ENCODE measurements at regions not wholly inside any gene's neighbourhood (a gene's known extent, or its start where the extent isn't known, plus 50 kb on each side); places are given as distances from the start of the nearest gene placed in this dataset.

DNA sequence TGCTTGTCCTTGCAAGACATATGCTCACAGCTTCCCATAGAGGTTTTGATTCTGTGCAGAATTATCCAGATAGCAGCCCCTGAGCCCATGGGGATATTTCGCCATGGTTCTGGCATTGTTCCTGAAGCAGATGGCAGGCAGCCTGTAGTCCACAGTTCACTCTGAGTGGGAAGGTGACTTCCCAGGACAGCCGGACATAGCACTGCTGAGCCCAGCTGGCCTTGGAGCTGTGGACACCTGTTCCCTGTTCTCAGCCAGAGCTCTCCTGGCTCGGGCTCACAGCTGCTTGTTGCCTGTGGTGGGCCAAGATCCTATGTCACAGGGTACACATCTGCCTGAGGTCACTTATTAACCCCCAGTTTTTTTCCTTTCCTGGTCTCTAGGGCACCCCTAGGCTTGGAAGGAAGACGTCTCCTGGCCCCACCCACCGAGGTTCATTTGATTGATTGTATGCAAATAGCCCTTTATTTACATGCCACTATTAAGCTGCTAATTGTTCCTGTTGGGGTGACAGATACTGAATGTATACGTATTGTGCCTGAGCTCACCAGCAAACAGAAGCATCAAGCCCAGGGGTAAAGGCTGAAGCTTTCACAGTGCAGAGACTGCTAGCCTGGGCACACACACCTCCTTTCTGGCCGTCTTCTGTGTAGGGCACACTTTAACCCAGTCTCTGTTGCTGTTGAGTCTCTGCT, 96.6 kb upstream of the DMRT1 start:
- Histone ChIP-seq H3K36me3 (peaks cover 0 to 63% (median 24%) of the 10 kb centered on the region in 11 experiments; a peak in 19 of 22 replicates), H3K4me3 (no peak overlapping the region), H4K20me1 (no peaks in the 10 kb centered on the region), H3K27ac (peak overlapping the region in 2 of 11 experiments; percentile 5 to 31; a peak in 3 of 22 replicates), H3K9ac (no peak overlapping the region), H3K27me3 (no peaks in the 10 kb centered on the region), H3K4me1 (peaks cover 15 to 70% (median 51%) of the 10 kb centered on the region in 10 experiments), H3K4me2 (peak overlapping the region in 8 of 11 experiments; percentile 29 to 54 (median 34); a peak in 10 of 22 replicates), H3K9me3 (replicated peaks in 1 of 11) (no peaks in the 10 kb centered on the region)
- TF ChIP-seq Cebpa-rat (IDR thresholded peaks at IDR 0.05) = no peak

DNA sequence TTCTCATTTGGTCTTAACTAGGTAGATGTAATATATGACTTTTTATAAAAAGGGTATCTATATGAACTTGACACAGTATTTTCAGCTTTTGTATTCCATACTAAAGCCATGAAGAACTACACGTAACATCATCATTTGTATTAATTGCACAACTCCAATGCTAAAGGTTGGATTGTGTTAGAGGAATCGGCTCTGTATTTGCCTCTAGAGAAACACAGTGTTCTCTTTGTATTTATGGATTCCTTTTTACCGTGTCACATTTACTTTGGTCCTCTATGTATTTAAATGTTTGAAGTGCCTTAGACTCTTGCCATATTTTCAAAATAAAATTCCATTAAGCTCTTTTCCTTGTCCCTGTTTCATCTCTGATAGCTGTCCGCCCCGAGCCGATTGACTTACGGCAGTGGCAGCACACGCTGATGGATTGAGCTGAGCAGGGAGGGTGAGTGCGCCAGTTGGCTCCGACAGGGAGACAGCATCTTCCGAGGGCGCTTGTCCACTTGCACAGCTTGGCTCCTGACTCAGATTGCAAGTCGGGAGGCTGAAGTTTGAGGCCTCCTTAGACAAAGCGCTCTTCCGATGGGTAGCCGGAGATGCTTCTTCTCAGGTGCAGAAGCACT, 95.6 kb upstream of the DMRT1 start:
- no peak for TF ChIP-seq Cebpa-rat (IDR thresholded peaks at IDR 0.05)
- Histone ChIP-seq H3K9ac (no peak overlapping the region), H3K36me3 (peaks cover 0 to 54% (median 15%) of the 10 kb centered on the region in 11 experiments; a peak in 18 of 22 replicates)

DNA sequence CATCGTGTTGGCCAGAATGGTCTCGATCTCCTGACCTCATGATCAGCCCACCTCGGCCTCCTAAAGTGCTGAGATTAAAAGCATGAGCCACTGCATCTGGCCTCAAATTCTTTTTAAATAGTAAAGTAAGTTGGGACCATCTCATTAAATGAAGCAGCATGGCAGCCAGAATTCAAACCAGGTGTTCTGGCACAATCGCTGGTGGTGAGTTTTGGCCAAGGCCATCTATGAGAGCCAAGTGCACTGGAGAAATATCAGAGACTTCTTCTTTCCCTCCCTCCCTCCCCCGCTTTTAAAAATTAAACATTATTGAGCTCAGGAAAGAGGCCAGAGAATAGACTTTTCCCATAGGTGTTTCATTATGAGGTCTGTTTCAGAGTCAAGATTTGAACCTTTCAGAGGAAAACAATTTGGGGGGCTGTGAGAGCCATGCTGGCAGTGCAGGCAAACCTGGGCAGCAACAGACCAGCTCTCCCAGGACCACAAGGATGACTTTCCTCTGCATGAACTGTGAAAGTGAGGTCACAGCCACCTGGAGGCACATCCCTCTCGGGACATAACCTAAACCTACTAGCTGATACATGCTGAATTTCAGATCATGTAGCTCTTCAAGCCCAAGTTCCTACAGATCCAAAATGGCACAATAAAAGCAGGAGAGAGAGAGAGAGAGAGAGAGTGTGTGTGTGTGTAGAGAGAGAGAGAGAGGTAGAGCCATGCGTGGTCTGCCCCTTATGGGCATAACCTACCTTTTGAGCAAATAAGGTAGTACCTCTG, 94.6 kb upstream of the DMRT1 start:
- Histone ChIP-seq H3K4me2 (peak overlapping the region in 9 of 11 experiments; percentile 15 to 94 (median 68); a peak in 14 of 22 replicates), H3K27ac (no peak overlapping the region), H3K4me1 (peaks cover 34 to 89% (median 70%) of the 10 kb centered on the region in 10 experiments), H3K9ac (no peak overlapping the region), H3K4me3 (no peak overlapping the region), H4K20me1 (no peaks in the 10 kb centered on the region), H3K27me3 (no peaks in the 10 kb centered on the region), H3K9me3 (replicated peaks in 1 of 11) (no peaks in the 10 kb centered on the region), H3K36me3 (peaks cover 0 to 48% (median 13%) of the 10 kb centered on the region in 11 experiments; a peak in 17 of 22 replicates)
- no peak for TF ChIP-seq Cebpa-rat (IDR thresholded peaks at IDR 0.05)

More for the DNA sequence above, 95.6 kb upstream of the DMRT1 start:
- H3K4me3 ChIP-seq = no peak overlapping the region
- peak overlapping the region in 5 of 11 experiments; percentile 30 to 68 (median 34); a peak in 7 of 22 replicates for H3K4me2 ChIP-seq
- no peak overlapping the region; a peak in 1 of 22 replicates for H3K27ac ChIP-seq
- H3K9me3 ChIP-seq (replicated peaks in 1 of 11) = no peaks in the 10 kb centered on the region
- peaks cover 24 to 79% (median 60%) of the 10 kb centered on the region in 10 experiments for H3K4me1 ChIP-seq
- no peaks in the 10 kb centered on the region for H3K27me3 ChIP-seq
- no peaks in the 10 kb centered on the region for H4K20me1 ChIP-seq

DNA sequence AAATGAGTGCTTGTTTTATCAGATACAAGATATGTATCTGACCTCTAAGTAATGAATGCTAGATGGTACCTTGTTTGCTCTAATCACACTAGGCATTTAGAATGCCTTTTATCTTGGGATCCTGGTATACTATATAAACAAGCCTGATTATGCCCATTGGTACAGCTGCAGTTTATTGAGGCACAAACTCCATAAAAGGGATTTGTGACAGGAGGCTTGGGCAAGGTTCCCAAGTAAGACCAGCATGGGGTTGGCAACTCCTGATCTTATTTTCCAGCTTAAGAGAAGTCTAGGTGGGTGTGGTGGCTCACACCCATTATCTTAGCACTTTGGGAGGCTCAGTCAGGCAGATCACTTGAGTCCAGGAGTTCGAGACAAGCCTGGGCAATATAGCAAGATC, 93.9 kb upstream of the DMRT1 start:
- no peaks in the 10 kb centered on the region for H3K27me3 ChIP-seq
- no peaks in the 10 kb centered on the region for H4K20me1 ChIP-seq
- no peaks in the 10 kb centered on the region for H3K9me3 ChIP-seq (replicated peaks in 1 of 11)
- peak overlapping the region in 2 of 10 experiments; percentile 41 to 47; a peak in 2 of 20 replicates for H3K4me3 ChIP-seq
- peaks cover 0 to 40% (median 6%) of the 10 kb centered on the region in 11 experiments; a peak in 12 of 22 replicates for H3K36me3 ChIP-seq
- peaks cover 41 to 96% (median 77%) of the 10 kb centered on the region in 10 experiments for H3K4me1 ChIP-seq
- TF ChIP-seq Cebpa-rat (IDR thresholded peaks at IDR 0.05) = no peak
- no peak overlapping the region for H3K9ac ChIP-seq
- peak overlapping the region in 1 of 11 experiments; percentile 15; a peak in 1 of 22 replicates for H3K27ac ChIP-seq
- H3K4me2 ChIP-seq = peak overlapping the region in 8 of 11 experiments; percentile 32 to 94 (median 84); a peak in 14 of 22 replicates

DNA sequence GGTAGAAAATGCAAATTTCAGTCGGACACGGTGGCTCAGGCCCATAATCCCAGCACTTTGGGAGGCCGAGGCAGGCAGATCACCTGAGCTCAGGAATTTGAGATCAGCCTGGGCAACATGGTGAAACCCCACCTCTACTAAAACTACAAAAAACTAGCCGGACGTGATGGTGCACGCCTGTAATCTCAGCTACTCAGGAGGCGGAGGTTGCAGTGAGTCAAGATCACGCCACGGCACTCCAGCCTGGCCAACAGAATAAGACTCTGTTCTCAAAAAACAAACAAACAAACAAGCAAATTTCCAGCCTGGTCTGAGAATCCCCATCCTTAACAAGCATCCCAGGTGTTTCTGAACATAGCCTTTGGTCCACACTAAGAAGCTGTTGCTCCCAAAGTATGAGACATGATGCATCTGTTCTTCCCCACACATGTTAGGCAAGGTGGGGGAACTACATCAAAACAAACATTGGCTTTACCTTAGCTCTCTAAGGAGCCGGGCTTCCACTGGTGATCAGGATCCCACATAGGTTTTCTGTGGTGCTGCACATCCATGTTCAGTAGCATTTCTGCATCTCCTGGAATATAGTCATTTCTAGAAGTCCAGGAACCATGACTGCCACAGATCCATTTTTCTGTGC, 92.5 kb upstream of the DMRT1 start:
- peaks cover 0 to 26% (median 4%) of the 10 kb centered on the region in 11 experiments; a peak in 7 of 22 replicates for H3K36me3 ChIP-seq
- peak overlapping the region in 8 of 11 experiments; percentile 18 to 63 (median 36); a peak in 14 of 22 replicates for H3K27ac ChIP-seq
- peak overlapping the region in 7 of 11 experiments; percentile 4 to 61 (median 33); a peak in 9 of 22 replicates for H3K9ac ChIP-seq
- no peak for TF ChIP-seq Cebpa-rat (IDR thresholded peaks at IDR 0.05)
- H3K27me3 ChIP-seq = no peaks in the 10 kb centered on the region
- peak overlapping the region in 5 of 10 experiments; percentile 29 to 47 (median 41); a peak in 8 of 20 replicates for H3K4me3 ChIP-seq
- peak overlapping the region; percentile 68 to 94 (median 88) for H3K4me2 ChIP-seq
- H3K9me3 ChIP-seq (replicated peaks in 1 of 11) = no peaks in the 10 kb centered on the region
- H3K4me1 ChIP-seq = peaks cover 51 to 98% (median 87%) of the 10 kb centered on the region in 10 experiments
- no peaks in the 10 kb centered on the region for H4K20me1 ChIP-seq

DNA sequence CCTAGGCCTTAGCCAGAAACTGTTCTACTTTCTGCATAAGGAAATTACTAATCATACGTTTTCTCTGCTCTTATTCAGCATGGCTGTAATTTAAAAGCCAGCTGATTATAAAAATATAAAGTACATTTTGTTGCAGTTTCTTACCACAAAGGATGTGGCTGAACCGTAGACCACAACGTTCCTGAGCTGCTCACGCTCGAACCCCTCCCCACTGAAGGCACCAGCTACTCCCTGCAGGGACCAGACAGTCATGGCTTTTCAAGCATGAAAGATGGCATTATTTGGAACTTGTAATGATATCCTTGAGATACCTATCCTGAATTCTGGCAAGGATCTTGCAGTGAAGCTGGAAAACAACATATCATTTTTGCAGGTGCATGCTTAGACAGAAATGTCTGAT, 91.8 kb upstream of the DMRT1 start:
- Histone ChIP-seq H3K36me3 (peaks cover 0 to 20% (median 3%) of the 10 kb centered on the region in 11 experiments; a peak in 6 of 22 replicates), H3K9me3 (replicated peaks in 1 of 11) (no peaks in the 10 kb centered on the region), H3K9ac (peak overlapping the region in 6 of 11 experiments; percentile 4 to 61 (median 44); a peak in 6 of 22 replicates), H4K20me1 (no peaks in the 10 kb centered on the region), H3K27me3 (no peaks in the 10 kb centered on the region), H3K27ac (peak overlapping the region in 7 of 11 experiments; percentile 4 to 63 (median 51); a peak in 10 of 22 replicates), H3K4me2 (peak overlapping the region; percentile 68 to 94 (median 88)), H3K4me1 (peaks cover 58 to 98% (median 90%) of the 10 kb centered on the region in 10 experiments), H3K4me3 (peak overlapping the region in 8 of 10 experiments; percentile 3 to 47 (median 22); a peak in 9 of 20 replicates)
- TF ChIP-seq Cebpa-rat (IDR thresholded peaks at IDR 0.05) = no peak

DNA sequence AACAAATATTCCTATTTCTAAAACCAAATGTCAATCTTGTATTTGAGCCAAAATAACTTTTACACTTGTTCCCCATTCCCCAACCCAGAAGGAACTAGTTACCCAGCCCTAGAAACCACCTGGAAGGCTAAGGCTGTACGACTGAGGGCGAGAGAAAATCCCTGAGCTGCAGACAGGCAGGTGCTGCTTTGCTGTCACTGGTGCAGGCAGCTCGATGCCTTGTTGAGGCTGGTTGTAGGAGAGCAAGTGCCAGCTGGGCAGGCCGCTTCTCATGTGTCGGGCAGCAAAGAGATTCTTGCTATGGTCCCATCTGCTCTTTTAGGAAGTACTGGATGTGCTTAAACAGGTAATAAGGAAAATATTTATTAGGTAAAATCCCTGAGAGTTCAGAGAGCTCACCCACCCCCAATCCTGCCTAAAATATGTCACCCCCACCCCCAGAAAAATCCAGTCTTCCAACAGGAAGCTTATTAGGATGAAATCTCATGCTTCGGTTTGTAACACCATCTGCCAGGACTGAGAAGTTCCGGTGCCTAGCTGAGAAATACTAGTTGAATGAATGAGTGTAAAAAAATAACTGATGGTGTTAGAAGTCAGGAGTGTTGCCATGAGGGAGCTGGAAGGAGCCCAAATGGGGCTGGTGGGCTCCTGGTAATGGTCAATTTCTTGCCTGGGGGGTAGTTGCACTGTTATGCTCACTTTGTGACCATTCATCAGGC, 91.1 kb upstream of the DMRT1 start:
- Histone ChIP-seq H3K4me1 (peaks cover 65 to 96% (median 89%) of the 10 kb centered on the region in 10 experiments), H3K4me2 (peak overlapping the region; percentile 68 to 94 (median 88)), H3K9me3 (replicated peaks in 1 of 11) (no peaks in the 10 kb centered on the region; a peak in 1 of 22 replicates), H3K4me3 (peak overlapping the region in 5 of 10 experiments; percentile 6 to 47 (median 41); a peak in 7 of 20 replicates), H3K9ac (peak overlapping the region in 4 of 11 experiments; percentile 4 to 38 (median 15); a peak in 6 of 22 replicates), H3K36me3 (peaks cover 0 to 13% (median 0%) of the 10 kb centered on the region in 11 experiments; a peak in 5 of 22 replicates), H4K20me1 (no peaks in the 10 kb centered on the region), H3K27ac (peak overlapping the region in 8 of 11 experiments; percentile 11 to 64 (median 55); a peak in 15 of 22 replicates), H3K27me3 (no peaks in the 10 kb centered on the region)
- no peak for TF ChIP-seq Cebpa-rat (IDR thresholded peaks at IDR 0.05)

Measured in BLaER1 treated with 17β-estradiol and CSF1 and Interleukin-3, amounts not matched to agents 10 nM and 100 nM (cell line).